ENCODE measurements at regions not wholly inside any gene's neighbourhood (a gene's known extent, or its start where the extent isn't known, plus 50 kb on each side); places are given as distances from the start of the nearest gene placed in this dataset.

- DNase-seq (ENCODE audit: low spot score) (no peak), ATAC-seq (ENCODE audit: low read depth) (no peak)
- Histone ChIP-seq H3K27ac (ENCODE audit: poor library complexity, severe bottlenecking) (no peak overlapping the region), H3K36me3 (ENCODE audit: low read depth) (no peaks in the 10 kb centered on the region), H3K4me3 (ENCODE audit: severe bottlenecking) (no peak overlapping the region), H3K27me3 (ENCODE audit: insufficient read depth, poor library complexity, severe bottlenecking) (no peaks in the 10 kb centered on the region), H3K4me1 (ENCODE audit: insufficient read depth, poor library complexity, severe bottlenecking) (no peaks in the 10 kb centered on the region), H3K9me3 (ENCODE audit: severe bottlenecking) (no peaks in the 10 kb centered on the region)
- TF ChIP-seq, protein P1, sequence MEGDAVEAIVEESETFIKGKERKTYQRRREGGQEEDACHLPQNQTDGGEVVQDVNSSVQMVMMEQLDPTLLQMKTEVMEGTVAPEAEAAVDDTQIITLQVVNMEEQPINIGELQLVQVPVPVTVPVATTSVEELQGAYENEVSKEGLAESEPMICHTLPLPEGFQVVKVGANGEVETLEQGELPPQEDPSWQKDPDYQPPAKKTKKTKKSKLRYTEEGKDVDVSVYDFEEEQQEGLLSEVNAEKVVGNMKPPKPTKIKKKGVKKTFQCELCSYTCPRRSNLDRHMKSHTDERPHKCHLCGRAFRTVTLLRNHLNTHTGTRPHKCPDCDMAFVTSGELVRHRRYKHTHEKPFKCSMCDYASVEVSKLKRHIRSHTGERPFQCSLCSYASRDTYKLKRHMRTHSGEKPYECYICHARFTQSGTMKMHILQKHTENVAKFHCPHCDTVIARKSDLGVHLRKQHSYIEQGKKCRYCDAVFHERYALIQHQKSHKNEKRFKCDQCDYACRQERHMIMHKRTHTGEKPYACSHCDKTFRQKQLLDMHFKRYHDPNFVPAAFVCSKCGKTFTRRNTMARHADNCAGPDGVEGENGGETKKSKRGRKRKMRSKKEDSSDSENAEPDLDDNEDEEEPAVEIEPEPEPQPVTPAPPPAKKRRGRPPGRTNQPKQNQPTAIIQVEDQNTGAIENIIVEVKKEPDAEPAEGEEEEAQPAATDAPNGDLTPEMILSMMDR (IDR thresholded peaks at IDR 0.05; ENCODE audit: poor library complexity, severe bottlenecking) = no peak
Measured at GRCh38 chr4:177895136-177895535, 452.9 kb upstream of the AGA start.

GRCh38 chr4:177901786-177902185, 459.5 kb upstream of the AGA start:
- ATAC-seq (ENCODE audit: low read depth) (no peak), DNase-seq (ENCODE audit: low spot score) (no peak)
- TF ChIP-seq, protein P1 (IDR thresholded peaks at IDR 0.05; ENCODE audit: poor library complexity, severe bottlenecking) = no peak
- Histone ChIP-seq H3K9me3 (ENCODE audit: severe bottlenecking) (no peaks in the 10 kb centered on the region), H3K4me3 (ENCODE audit: severe bottlenecking) (no peak overlapping the region), H3K36me3 (ENCODE audit: low read depth) (no peaks in the 10 kb centered on the region), H3K4me1 (ENCODE audit: insufficient read depth, poor library complexity, severe bottlenecking) (no peaks in the 10 kb centered on the region), H3K27me3 (ENCODE audit: insufficient read depth, poor library complexity, severe bottlenecking) (no peaks in the 10 kb centered on the region), H3K27ac (ENCODE audit: poor library complexity, severe bottlenecking) (no peak overlapping the region)

GRCh38 chr4:177902386-177902785, 460.1 kb upstream of the AGA start:
- no peaks in the 10 kb centered on the region for H3K4me1 ChIP-seq (ENCODE audit: insufficient read depth, poor library complexity, severe bottlenecking)
- H3K9me3 ChIP-seq (ENCODE audit: severe bottlenecking) = no peaks in the 10 kb centered on the region
- TF ChIP-seq, protein P1 (IDR thresholded peaks at IDR 0.05; ENCODE audit: poor library complexity, severe bottlenecking) = no peak
- H3K36me3 ChIP-seq (ENCODE audit: low read depth) = no peaks in the 10 kb centered on the region
- no peak for ATAC-seq (ENCODE audit: low read depth)
- no peaks in the 10 kb centered on the region for H3K27me3 ChIP-seq (ENCODE audit: insufficient read depth, poor library complexity, severe bottlenecking)
- no peak for DNase-seq (ENCODE audit: low spot score)
- no peak overlapping the region for H3K27ac ChIP-seq (ENCODE audit: poor library complexity, severe bottlenecking)
- no peak overlapping the region for H3K4me3 ChIP-seq (ENCODE audit: severe bottlenecking)

DNA sequence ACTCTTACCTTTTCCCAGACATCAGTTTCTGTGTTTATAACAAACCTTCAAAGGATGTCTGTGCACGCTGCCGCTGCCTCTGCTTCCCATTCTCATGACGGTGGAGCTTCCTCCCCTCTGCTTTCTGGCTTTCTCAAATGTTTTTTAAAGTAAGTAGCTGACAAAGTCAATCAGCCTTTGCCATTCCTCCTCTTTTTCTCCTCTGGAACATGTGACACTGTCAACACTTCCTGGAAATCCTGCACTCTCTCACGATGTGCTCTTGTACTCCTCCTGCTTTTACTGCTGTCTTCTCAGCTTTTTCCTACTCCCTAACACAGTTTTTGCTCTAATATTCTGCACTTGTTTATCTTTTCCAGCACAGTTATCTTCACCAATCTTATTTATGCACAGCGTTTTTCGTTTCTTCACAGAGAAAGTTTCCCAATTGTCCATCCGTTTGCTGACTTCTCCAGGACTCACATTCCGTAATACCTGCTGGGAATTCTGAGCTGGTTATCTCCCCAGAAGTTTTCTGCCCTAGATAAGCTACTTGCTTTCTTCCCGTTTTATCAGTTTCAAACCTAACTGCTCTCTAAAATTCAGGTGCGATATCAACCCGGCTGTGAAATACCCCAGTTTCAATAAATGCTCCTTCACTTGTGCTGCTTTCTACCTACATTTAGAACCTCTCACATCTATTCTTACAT, 465.6 kb upstream of the AGA start:
- DNase-seq (ENCODE audit: low spot score) = no peak
- H3K4me1 ChIP-seq (ENCODE audit: insufficient read depth, poor library complexity, severe bottlenecking) = no peaks in the 10 kb centered on the region
- no peak overlapping the region for H3K4me3 ChIP-seq (ENCODE audit: severe bottlenecking)
- H3K27ac ChIP-seq (ENCODE audit: poor library complexity, severe bottlenecking) = no peak overlapping the region
- no peaks in the 10 kb centered on the region for H3K9me3 ChIP-seq (ENCODE audit: severe bottlenecking)
- no peaks in the 10 kb centered on the region for H3K36me3 ChIP-seq (ENCODE audit: low read depth)
- no peaks in the 10 kb centered on the region for H3K27me3 ChIP-seq (ENCODE audit: insufficient read depth, poor library complexity, severe bottlenecking)
- TF ChIP-seq, protein P1 (IDR thresholded peaks at IDR 0.05; ENCODE audit: poor library complexity, severe bottlenecking) = no peak
- ATAC-seq (ENCODE audit: low read depth) = no peak

- H3K4me1 ChIP-seq (ENCODE audit: insufficient read depth, poor library complexity, severe bottlenecking) = no peaks in the 10 kb centered on the region
- no peaks in the 10 kb centered on the region for H3K27me3 ChIP-seq (ENCODE audit: insufficient read depth, poor library complexity, severe bottlenecking)
- H3K36me3 ChIP-seq (ENCODE audit: low read depth) = no peaks in the 10 kb centered on the region
- ATAC-seq (ENCODE audit: low read depth) = no peak
- TF ChIP-seq, protein P1 (IDR thresholded peaks at IDR 0.05; ENCODE audit: poor library complexity, severe bottlenecking) = no peak
- no peak overlapping the region for H3K27ac ChIP-seq (ENCODE audit: poor library complexity, severe bottlenecking)
- H3K4me3 ChIP-seq (ENCODE audit: severe bottlenecking) = no peak overlapping the region
- no peak for DNase-seq (ENCODE audit: low spot score)
- H3K9me3 ChIP-seq (ENCODE audit: severe bottlenecking) = peaks cover 2% of the 10 kb centered on the region
Measured at GRCh38 chr4:177921715-177922114, 479.5 kb upstream of the AGA start.

All from RWPE2 (cell line).